ENCODE measurements at regions not wholly inside any gene's neighbourhood (a gene's known extent, or its start where the extent isn't known, plus 50 kb on each side); places are given as distances from the start of the nearest gene placed in this dataset.

- H3K4me3 ChIP-seq (replicated peaks; ENCODE audit: insufficient read depth, low read length) = no peak overlapping the region
- no peaks in the 10 kb centered on the region for H3K27me3 ChIP-seq (ENCODE audit: insufficient read depth, poor library complexity, severe bottlenecking)
- DNase-seq (ENCODE audit: low read depth in 1 of 2, low spot score in 1 of 2) = no peak
- H3K27ac ChIP-seq (replicated peaks) = no peak overlapping the region
- TF ChIP-seq POLR2AphosphoS5 (IDR thresholded peaks at IDR 0.05; ENCODE audit: low read depth) (no peak), SPI1 (IDR thresholded peaks at IDR 0.05; ENCODE audit: borderline replicate concordance, low read depth) (no peak), GABPA (IDR thresholded peaks at IDR 0.05; ENCODE audit: low read depth) (no peak), REST (IDR thresholded peaks at IDR 0.05; ENCODE audit: insufficient replicate concordance, low read depth) (no peak)
- TF ChIP-seq, protein P1, sequence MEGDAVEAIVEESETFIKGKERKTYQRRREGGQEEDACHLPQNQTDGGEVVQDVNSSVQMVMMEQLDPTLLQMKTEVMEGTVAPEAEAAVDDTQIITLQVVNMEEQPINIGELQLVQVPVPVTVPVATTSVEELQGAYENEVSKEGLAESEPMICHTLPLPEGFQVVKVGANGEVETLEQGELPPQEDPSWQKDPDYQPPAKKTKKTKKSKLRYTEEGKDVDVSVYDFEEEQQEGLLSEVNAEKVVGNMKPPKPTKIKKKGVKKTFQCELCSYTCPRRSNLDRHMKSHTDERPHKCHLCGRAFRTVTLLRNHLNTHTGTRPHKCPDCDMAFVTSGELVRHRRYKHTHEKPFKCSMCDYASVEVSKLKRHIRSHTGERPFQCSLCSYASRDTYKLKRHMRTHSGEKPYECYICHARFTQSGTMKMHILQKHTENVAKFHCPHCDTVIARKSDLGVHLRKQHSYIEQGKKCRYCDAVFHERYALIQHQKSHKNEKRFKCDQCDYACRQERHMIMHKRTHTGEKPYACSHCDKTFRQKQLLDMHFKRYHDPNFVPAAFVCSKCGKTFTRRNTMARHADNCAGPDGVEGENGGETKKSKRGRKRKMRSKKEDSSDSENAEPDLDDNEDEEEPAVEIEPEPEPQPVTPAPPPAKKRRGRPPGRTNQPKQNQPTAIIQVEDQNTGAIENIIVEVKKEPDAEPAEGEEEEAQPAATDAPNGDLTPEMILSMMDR (IDR thresholded peaks at IDR 0.05; ENCODE audit: insufficient read depth, low read length) = no peak
These were observed 109.7 kb upstream of the HS6ST1 start for GRCh38 chr2:128428415-128428814.

DNA sequence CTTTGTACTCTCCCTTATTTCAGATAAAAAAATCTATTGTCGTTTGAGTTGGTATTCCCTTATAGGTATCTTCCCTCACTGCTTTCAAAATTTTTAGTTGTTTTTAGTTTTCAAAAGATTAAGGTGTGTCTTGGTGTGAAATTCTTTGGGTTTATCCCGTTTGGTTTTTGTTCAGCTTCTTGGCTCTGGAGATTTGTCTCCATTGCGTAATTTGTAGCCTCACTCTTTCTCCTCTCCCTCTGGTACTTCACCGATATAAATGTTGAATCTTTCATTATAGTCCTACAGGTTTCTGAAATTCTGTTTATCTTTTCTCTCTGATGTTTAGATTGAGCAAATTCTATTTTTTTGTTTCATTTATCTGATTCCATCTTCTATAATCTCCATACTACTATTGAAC lies 113.8 kb upstream of the HS6ST1 start:
- no peak for DNase-seq (ENCODE audit: low read depth in 1 of 2, low spot score in 1 of 2)
- Histone ChIP-seq H3K27ac (replicated peaks) (no peak overlapping the region), H3K27me3 (ENCODE audit: insufficient read depth, poor library complexity, severe bottlenecking) (no peaks in the 10 kb centered on the region), H3K4me3 (replicated peaks; ENCODE audit: insufficient read depth, low read length) (no peak overlapping the region)
- TF ChIP-seq, protein P1 (IDR thresholded peaks at IDR 0.05; ENCODE audit: insufficient read depth, low read length) = no peak
- TF ChIP-seq REST (IDR thresholded peaks at IDR 0.05; ENCODE audit: insufficient replicate concordance, low read depth) (no peak), GABPA (IDR thresholded peaks at IDR 0.05; ENCODE audit: low read depth) (no peak)

DNA sequence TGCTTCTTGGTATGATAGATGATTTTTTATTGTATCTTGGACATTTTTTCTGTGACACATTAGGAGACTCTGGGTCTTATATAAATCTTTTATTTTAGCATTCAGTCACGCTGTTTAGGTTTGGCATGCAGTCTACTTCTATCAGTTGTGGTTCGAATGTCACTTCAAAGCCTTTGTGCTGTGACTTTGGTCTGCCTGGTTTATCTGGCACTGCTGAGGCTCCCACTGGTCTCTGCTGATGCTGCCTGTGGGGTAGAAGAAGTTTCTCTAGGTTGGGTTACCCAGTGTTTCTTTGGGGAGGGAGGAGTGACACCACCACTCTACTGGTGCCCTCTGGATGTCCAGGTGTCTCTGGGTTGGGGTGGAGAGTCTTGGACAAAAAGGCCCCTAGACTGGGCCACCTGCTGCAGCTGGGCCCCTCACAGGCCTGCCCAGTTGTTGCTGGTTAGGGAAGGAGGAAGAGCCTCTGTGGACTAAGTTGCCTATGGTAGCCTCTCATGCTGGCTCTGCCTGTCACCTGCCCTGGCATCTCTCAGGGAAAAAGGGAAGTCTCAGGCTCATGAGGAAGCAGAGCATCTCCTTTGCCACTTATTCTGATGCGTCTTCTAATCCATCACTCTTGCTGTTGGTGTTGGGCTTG lies 115.4 kb upstream of the HS6ST1 start:
- Histone ChIP-seq H3K4me3 (replicated peaks; ENCODE audit: insufficient read depth, low read length) (no peak overlapping the region), H3K27me3 (ENCODE audit: insufficient read depth, poor library complexity, severe bottlenecking) (no peaks in the 10 kb centered on the region), H3K27ac (replicated peaks) (no peak overlapping the region)
- no peak for DNase-seq (ENCODE audit: low read depth in 1 of 2, low spot score in 1 of 2)
- TF ChIP-seq REST (IDR thresholded peaks at IDR 0.05; ENCODE audit: insufficient replicate concordance, low read depth) (no peak), SPI1 (IDR thresholded peaks at IDR 0.05; ENCODE audit: borderline replicate concordance, low read depth) (peak; percentile 60; the same call in 1 of the 2 replicates)

All from HL-60 (cell line).